ENCODE measurements at regions not wholly inside any gene's neighbourhood (a gene's known extent, or its start where the extent isn't known, plus 50 kb on each side); places are given as distances from the start of the nearest gene placed in this dataset.

DNA sequence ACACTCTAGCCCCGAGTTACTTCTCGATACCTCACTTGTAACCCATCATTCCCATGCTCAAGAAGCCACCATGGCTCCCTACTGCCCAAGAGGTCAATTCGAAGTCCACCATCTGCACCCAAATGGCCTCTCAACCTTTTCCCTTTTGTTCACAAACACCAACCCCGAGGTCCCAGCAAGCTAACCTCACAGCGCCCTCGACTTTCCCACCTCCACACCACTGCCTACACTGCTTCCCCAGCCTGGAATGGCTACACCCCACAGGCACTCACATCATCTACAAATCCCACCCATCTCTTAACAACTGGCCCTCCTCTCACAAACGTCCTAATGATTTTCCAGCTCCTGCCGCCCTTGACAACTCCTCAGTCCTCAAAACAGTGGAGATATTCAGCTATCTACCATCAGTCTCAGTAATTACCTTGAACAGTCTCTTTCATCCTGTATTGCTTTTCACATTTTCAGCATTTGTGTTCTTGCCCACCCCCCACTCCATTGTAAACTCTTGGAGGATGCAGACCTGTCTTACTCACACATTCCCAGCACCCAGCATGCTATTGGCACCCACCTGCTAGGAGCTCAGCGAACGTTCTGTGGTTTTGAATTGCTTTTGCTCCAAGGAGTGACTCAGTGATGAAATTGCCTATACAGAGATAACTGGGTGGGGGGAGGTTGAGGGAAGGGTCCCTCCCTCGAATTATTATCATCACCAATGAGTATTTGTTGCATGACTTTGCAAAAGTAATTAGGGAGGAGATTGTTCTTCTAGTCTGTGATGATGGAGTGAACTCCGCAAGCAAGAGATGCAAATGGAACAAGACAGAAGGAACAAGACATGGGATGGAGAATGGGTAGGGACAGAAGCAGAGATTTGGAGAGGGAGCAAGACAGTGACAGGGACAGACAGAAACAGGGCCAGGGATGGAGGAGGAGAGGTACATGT lies 106.8 kb downstream of the CYP26B1 start:
- Histone ChIP-seq H3K9me3 (no peaks in the 10 kb centered on the region), H3K4me3 (no peak overlapping the region), H3K27me3 (no peaks in the 10 kb centered on the region), H3K36me3 (no peaks in the 10 kb centered on the region), H3K27ac (no peak overlapping the region), H3K4me1 (no peaks in the 10 kb centered on the region)
- no peak for DNase-seq
- no peak for TF ChIP-seq POLR2A (IDR thresholded peaks at IDR 0.05)
- no peak for TF ChIP-seq CTCF (IDR thresholded peaks at IDR 0.05)

DNA sequence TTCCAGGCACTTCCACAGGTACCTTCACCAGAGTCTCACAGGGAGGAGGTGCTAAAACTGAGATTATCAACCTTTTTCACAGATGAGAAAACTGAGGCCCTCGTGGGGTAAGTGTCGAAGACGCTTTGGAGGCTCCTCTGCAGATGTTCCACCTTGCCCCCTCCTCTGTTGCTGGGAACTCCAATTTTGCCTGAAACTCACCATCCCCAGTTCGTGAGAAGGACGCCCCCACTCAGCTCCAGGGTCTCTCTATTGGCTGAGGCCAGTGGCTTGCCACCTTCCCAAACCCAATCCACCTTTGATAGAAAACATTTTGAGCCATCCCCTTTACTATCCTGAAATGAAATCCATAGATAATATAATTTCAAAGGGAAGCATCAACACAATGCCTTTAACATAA lies 109.1 kb downstream of the CYP26B1 start:
- no peaks in the 10 kb centered on the region for H3K4me1 ChIP-seq
- no peaks in the 10 kb centered on the region for H3K27me3 ChIP-seq
- TF ChIP-seq CTCF (IDR thresholded peaks at IDR 0.05) (no peak), POLR2A (IDR thresholded peaks at IDR 0.05) (no peak)
- no peak for DNase-seq
- no peaks in the 10 kb centered on the region for H3K36me3 ChIP-seq
- H3K4me3 ChIP-seq = no peak overlapping the region
- no peak overlapping the region for H3K27ac ChIP-seq
- H3K9me3 ChIP-seq = no peaks in the 10 kb centered on the region

DNA sequence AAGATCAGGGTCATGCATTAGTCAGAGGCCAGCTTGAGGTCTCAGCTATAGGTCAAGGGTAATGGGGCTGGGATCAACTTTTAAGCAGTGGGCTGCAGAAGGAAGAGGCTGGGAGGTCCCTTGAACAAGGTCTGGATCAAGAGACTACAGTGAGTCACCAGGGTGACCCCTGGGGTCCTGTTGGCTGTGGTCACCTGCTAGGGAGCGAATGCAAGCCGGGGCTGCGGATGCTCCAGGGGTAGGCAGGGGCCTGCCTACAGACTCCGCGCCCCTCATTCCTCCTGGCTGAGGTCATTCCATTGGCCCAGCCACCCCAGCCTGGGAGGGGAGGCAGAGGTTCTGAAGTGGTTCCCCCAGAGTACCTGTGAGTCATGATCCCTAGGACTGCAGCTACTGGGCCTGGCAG lies 110.4 kb downstream of the CYP26B1 start:
- Histone ChIP-seq H3K27me3 (no peaks in the 10 kb centered on the region), H3K9me3 (no peaks in the 10 kb centered on the region), H3K27ac (no peak overlapping the region), H3K36me3 (no peaks in the 10 kb centered on the region), H3K4me1 (no peaks in the 10 kb centered on the region), H3K4me3 (no peak overlapping the region)
- no peak for DNase-seq
- no peak for TF ChIP-seq POLR2A (IDR thresholded peaks at IDR 0.05)

- Histone ChIP-seq H3K9me3 (no peaks in the 10 kb centered on the region), H3K27ac (no peak overlapping the region), H3K36me3 (no peaks in the 10 kb centered on the region), H3K27me3 (no peaks in the 10 kb centered on the region), H3K4me3 (no peak overlapping the region), H3K4me1 (no peaks in the 10 kb centered on the region)
- TF ChIP-seq POLR2A (IDR thresholded peaks at IDR 0.05) (no peak), CTCF (IDR thresholded peaks at IDR 0.05) (no peak)
- DNase-seq = no peak
These were observed 111.1 kb downstream of the CYP26B1 start for GRCh38 chr2:72036595-72036994.

GRCh38 chr2:72036173-72036545 lies 111.5 kb downstream of the CYP26B1 start:
- no peak overlapping the region for H3K4me3 ChIP-seq
- no peaks in the 10 kb centered on the region for H3K36me3 ChIP-seq
- no peak overlapping the region for H3K27ac ChIP-seq
- no peak for DNase-seq
- no peaks in the 10 kb centered on the region for H3K9me3 ChIP-seq
- no peaks in the 10 kb centered on the region for H3K4me1 ChIP-seq
- H3K27me3 ChIP-seq = no peaks in the 10 kb centered on the region
- TF ChIP-seq CTCF (IDR thresholded peaks at IDR 0.05) (no peak), POLR2A (IDR thresholded peaks at IDR 0.05) (no peak)

DNA sequence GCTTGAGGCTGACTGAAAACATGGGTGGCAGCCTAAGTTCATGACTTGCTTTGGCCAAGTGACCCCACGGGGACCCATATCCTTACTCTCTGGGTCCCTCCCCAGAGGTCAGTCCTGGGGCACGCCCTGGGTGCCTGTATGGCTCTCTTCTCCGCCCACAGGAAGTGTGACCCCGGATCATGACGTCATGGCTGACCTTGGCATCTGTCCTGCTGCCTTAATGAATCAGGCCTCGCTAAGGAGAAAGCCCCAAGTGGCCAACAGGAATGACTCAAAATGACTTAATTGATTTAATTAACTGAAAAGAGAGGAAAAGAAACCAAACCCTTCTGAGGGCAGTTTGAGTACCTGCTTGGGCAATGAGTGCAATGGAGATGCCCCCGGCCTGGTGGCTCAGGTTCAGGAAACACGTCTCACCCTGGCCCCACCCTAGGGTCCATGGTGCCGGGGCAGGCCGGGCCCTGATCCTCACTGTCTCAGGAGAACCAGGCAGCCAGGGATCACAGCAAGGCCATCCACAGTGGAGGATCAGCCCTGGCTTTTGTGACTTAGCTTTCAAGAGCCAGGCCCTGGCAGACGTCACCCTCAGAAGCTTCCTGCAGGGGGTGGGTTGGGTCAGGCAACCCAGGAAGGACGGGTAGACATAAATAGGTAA lies 112.0 kb downstream of the CYP26B1 start:
- no peaks in the 10 kb centered on the region for H3K4me1 ChIP-seq
- H3K27me3 ChIP-seq = no peaks in the 10 kb centered on the region
- no peak overlapping the region for H3K4me3 ChIP-seq
- H3K9me3 ChIP-seq = no peaks in the 10 kb centered on the region
- no peaks in the 10 kb centered on the region for H3K36me3 ChIP-seq
- H3K27ac ChIP-seq = no peak overlapping the region
- DNase-seq = no peak
- TF ChIP-seq CTCF (IDR thresholded peaks at IDR 0.05) (no peak), POLR2A (IDR thresholded peaks at IDR 0.05) (no peak)

Data from Peyer's patch (tissue), 4 donors.